22Rv1 (cell line): ENCODE measurements at regions not wholly inside any gene's neighbourhood (a gene's known extent, or its start where the extent isn't known, plus 50 kb on each side); places are given as distances from the start of the nearest gene placed in this dataset.

Source experiments
- ZFX ChIP-seq: fragments of 450-650 bp; IDR thresholded peaks from 2 replicates; pipeline ENCODE4 v1.6.1; 2017; ENCODE audit warnings: antibody characterized with exemption, borderline replicate concordance
- TF ChIP-seq, protein P1 (sequence below): fragments of 450-650 bp; IDR thresholded peaks from 2 replicates; pipeline ENCODE4 v1.5.1; 2017; ENCODE audit warnings: mild to moderate bottlenecking

DNA sequence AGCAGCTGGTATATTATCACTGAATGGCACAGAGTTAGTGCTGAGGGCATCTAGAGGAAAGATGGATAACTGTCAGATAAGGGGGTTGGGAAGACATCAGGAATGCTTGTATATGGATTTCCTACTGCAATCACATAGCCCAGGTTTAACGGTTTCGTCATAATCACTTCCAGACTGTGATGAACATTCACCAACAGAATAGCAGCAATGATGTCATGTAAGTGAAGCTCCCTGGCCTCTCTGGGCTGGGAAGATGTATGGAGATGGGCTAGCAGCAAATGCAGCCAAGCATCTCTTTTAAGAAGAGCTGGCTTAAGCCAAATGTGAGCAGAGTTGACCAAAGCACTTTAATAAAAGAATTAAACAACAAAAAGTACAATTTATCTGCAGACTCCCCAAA lies 714.6 kb downstream of the GALC start:
- TF ChIP-seq, protein P1, sequence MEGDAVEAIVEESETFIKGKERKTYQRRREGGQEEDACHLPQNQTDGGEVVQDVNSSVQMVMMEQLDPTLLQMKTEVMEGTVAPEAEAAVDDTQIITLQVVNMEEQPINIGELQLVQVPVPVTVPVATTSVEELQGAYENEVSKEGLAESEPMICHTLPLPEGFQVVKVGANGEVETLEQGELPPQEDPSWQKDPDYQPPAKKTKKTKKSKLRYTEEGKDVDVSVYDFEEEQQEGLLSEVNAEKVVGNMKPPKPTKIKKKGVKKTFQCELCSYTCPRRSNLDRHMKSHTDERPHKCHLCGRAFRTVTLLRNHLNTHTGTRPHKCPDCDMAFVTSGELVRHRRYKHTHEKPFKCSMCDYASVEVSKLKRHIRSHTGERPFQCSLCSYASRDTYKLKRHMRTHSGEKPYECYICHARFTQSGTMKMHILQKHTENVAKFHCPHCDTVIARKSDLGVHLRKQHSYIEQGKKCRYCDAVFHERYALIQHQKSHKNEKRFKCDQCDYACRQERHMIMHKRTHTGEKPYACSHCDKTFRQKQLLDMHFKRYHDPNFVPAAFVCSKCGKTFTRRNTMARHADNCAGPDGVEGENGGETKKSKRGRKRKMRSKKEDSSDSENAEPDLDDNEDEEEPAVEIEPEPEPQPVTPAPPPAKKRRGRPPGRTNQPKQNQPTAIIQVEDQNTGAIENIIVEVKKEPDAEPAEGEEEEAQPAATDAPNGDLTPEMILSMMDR, result no peak
- no peak for TF ChIP-seq ZFX
